ENCODE measurements at regions not wholly inside any gene's neighbourhood (a gene's known extent, or its start where the extent isn't known, plus 50 kb on each side); places are given as distances from the start of the nearest gene placed in this dataset.

- no peak for DNase-seq
Measured at GRCh38 chr7:155984609-155985405, 172.5 kb upstream of the SHH start.

- DNase-seq = no peak
Measured at GRCh38 chr7:155984028-155984580, 171.8 kb upstream of the SHH start.

GRCh38 chr7:155983176-155983815, 171.0 kb upstream of the SHH start:
- DNase-seq = no peak

- DNase-seq = no peak
Measured at GRCh38 chr7:155981703-155982102, 169.4 kb upstream of the SHH start.

- no peak for DNase-seq
Measured at GRCh38 chr7:155980841-155981240, 168.6 kb upstream of the SHH start.

GRCh38 chr7:155979994-155980393, 167.7 kb upstream of the SHH start:
- no peak for DNase-seq

- DNase-seq = no peak
Measured at GRCh38 chr7:155979566-155979965, 167.3 kb upstream of the SHH start.

- no peak for DNase-seq
Measured at GRCh38 chr7:155975490-155975889, 163.2 kb upstream of the SHH start.

- no peak for DNase-seq
Measured at GRCh38 chr7:155974186-155974897, 162.1 kb upstream of the SHH start.

GRCh38 chr7:155973451-155973997, 161.3 kb upstream of the SHH start:
- DNase-seq = no peak

- no peak for DNase-seq
Measured at GRCh38 chr7:155972651-155973390, 160.6 kb upstream of the SHH start.

GRCh38 chr7:155972247-155972646, 160.0 kb upstream of the SHH start:
- no peak for DNase-seq

GRCh38 chr7:155971180-155971770, 159.0 kb upstream of the SHH start:
- DNase-seq = no peak

- DNase-seq = no peak
Measured at GRCh38 chr7:155969192-155969929, 157.1 kb upstream of the SHH start.

- DNase-seq = no peak
Measured at GRCh38 chr7:155965010-155965409, 152.7 kb upstream of the SHH start.

- DNase-seq = no peak
Measured at GRCh38 chr7:155964543-155964942, 152.3 kb upstream of the SHH start.

- no peak for DNase-seq
Measured at GRCh38 chr7:155963771-155964195, 151.5 kb upstream of the SHH start.

- no peak for DNase-seq
Measured at GRCh38 chr7:155963356-155963755, 151.1 kb upstream of the SHH start.

GRCh38 chr7:155962968-155963300, 150.7 kb upstream of the SHH start:
- DNase-seq = no peak

- no peak for DNase-seq
Measured at GRCh38 chr7:155962191-155962967, 150.1 kb upstream of the SHH start.

All from NCI-H2081 (cell line).